NCI-H460 (cell line): ENCODE measurements at regions not wholly inside any gene's neighbourhood (a gene's known extent, or its start where the extent isn't known, plus 50 kb on each side); places are given as distances from the start of the nearest gene placed in this dataset.
A peak's percentile ranks its signal among the peaks of the same experiment; 100 is the strongest.
"Not testable (repeated sequence)": the region's sequence is repeated elsewhere in the genome, so short reads cannot be mapped to it uniquely, and the experiment has no call there.

Experiments
- DNase-seq: peaks from one replicate; pipeline ENCODE4 v3.0.0-alpha.2; 2016; ENCODE audit warnings: low read depth; ENCODE audit errors: extremely low read depth

GRCh38 chr3:106115557-106115956 is 246.7 kb upstream of the CBLB start:
- DNase-seq = peak; percentile 55

GRCh38 chr3:106116733-106117489 is 248.1 kb upstream of the CBLB start:
- DNase-seq = no peak

- DNase-seq = no peak
These were observed 248.7 kb upstream of the CBLB start for GRCh38 chr3:106117490-106117858.

GRCh38 chr3:106119614-106120082 is 250.8 kb upstream of the CBLB start:
- DNase-seq = no peak

GRCh38 chr3:106120356-106120755 is 251.5 kb upstream of the CBLB start:
- peak; percentile 50 for DNase-seq

GRCh38 chr3:106121491-106122289 is 252.9 kb upstream of the CBLB start:
- no peak for DNase-seq

GRCh38 chr3:106124818-106125217 is 256.0 kb upstream of the CBLB start:
- no peak for DNase-seq

- no peak for DNase-seq
These were observed 256.5 kb upstream of the CBLB start for GRCh38 chr3:106125321-106125720.

- DNase-seq = no peak
These were observed 257.4 kb upstream of the CBLB start for GRCh38 chr3:106126067-106126845.

GRCh38 chr3:106126846-106127235 is 258.0 kb upstream of the CBLB start:
- DNase-seq = no peak

GRCh38 chr3:106129939-106130338 is 261.1 kb upstream of the CBLB start:
- DNase-seq = no peak

- DNase-seq = no peak
These were observed 261.8 kb upstream of the CBLB start for GRCh38 chr3:106130384-106131198.

GRCh38 chr3:106135451-106136160 is 266.8 kb upstream of the CBLB start:
- no peak for DNase-seq

GRCh38 chr3:106139826-106140225 is 271.0 kb upstream of the CBLB start:
- DNase-seq = no peak

GRCh38 chr3:106140431-106140830 is 271.6 kb upstream of the CBLB start:
- no peak for DNase-seq

- no peak for DNase-seq
These were observed 275.2 kb upstream of the CBLB start for GRCh38 chr3:106144030-106144429.

- not testable (repeated sequence) for DNase-seq
These were observed 279.7 kb upstream of the CBLB start for GRCh38 chr3:106148440-106149082.

- DNase-seq = no peak
These were observed 288.6 kb upstream of the CBLB start for GRCh38 chr3:106157411-106157810.

- DNase-seq = peak; percentile 23
These were observed 291.6 kb upstream of the CBLB start for GRCh38 chr3:106160396-106160795.
